ENCODE measurements at regions not wholly inside any gene's neighbourhood (a gene's known extent, or its start where the extent isn't known, plus 50 kb on each side); places are given as distances from the start of the nearest gene placed in this dataset.

- TF ChIP-seq ZNF70 (CRISPR knock-in tag; IDR thresholded peaks at IDR 0.05) = no peak
- no peak for TF ChIP-seq PPARA (CRISPR knock-in tag; IDR thresholded peaks at IDR 0.05; ENCODE audit: borderline replicate concordance)
- TF ChIP-seq, protein P1, sequence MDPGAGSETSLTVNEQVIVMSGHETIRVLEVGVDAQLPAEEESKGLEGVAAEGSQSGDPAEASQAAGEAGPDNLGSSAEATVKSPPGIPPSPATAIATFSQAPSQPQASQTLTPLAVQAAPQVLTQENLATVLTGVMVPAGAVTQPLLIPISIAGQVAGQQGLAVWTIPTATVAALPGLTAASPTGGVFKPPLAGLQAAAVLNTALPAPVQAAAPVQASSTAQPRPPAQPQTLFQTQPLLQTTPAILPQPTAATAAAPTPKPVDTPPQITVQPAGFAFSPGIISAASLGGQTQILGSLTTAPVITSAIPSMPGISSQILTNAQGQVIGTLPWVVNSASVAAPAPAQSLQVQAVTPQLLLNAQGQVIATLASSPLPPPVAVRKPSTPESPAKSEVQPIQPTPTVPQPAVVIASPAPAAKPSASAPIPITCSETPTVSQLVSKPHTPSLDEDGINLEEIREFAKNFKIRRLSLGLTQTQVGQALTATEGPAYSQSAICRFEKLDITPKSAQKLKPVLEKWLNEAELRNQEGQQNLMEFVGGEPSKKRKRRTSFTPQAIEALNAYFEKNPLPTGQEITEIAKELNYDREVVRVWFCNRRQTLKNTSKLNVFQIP (CRISPR knock-in tag; IDR thresholded peaks at IDR 0.05; ENCODE audit: borderline replicate concordance, low read depth) = no peak
- TF ChIP-seq ZC3H10 (CRISPR knock-in tag; IDR thresholded peaks at IDR 0.05) = no peak
Measured at GRCh38 chr6:166721576-166721975, 94.5 kb upstream of the RPS6KA2 start (continued).

- no peak for TF ChIP-seq CREB5 (CRISPR knock-in tag; IDR thresholded peaks at IDR 0.05; ENCODE audit: low read depth)
- TF ChIP-seq ESRRG (CRISPR knock-in tag; IDR thresholded peaks at IDR 0.05) = no peak
- TF ChIP-seq ZFP3 (CRISPR knock-in tag; IDR thresholded peaks at IDR 0.05) = no peak
- no peak for TF ChIP-seq OSR1 (CRISPR knock-in tag; IDR thresholded peaks at IDR 0.05)
- no peak for TF ChIP-seq GLIS3 (CRISPR knock-in tag; IDR thresholded peaks at IDR 0.05)
- TF ChIP-seq, protein P1 (CRISPR knock-in tag; IDR thresholded peaks at IDR 0.05; ENCODE audit: borderline replicate concordance, low read depth) = no peak
- TF ChIP-seq ISL1 (CRISPR knock-in tag; IDR thresholded peaks at IDR 0.05) = no peak
- TF ChIP-seq TSHZ2 (CRISPR knock-in tag; IDR thresholded peaks at IDR 0.05) = no peak
- TF ChIP-seq CSDC2 (CRISPR knock-in tag; IDR thresholded peaks at IDR 0.05) = no peak
- ATAC-seq = no peak
Measured at GRCh38 chr6:166720856-166721255, 93.8 kb upstream of the RPS6KA2 start.

- ATAC-seq = no peak
- no peak for TF ChIP-seq CSDC2 (CRISPR knock-in tag; IDR thresholded peaks at IDR 0.05)
- no peak for TF ChIP-seq TSHZ2 (CRISPR knock-in tag; IDR thresholded peaks at IDR 0.05)
- no peak for TF ChIP-seq ZC3H10 (CRISPR knock-in tag; IDR thresholded peaks at IDR 0.05)
- no peak for TF ChIP-seq TOX (CRISPR knock-in tag; IDR thresholded peaks at IDR 0.05; ENCODE audit: borderline replicate concordance)
- TF ChIP-seq RARB (CRISPR knock-in tag; IDR thresholded peaks at IDR 0.05) = no peak
- no peak for TF ChIP-seq ZFP3 (CRISPR knock-in tag; IDR thresholded peaks at IDR 0.05)
- TF ChIP-seq ESRRG (CRISPR knock-in tag; IDR thresholded peaks at IDR 0.05) = no peak
- no peak for TF ChIP-seq TCF4 (CRISPR knock-in tag; IDR thresholded peaks at IDR 0.05; ENCODE audit: borderline replicate concordance)
- no peak for TF ChIP-seq ZFP30 (CRISPR knock-in tag; IDR thresholded peaks at IDR 0.05)
- no peak for TF ChIP-seq OSR1 (CRISPR knock-in tag; IDR thresholded peaks at IDR 0.05)
- TF ChIP-seq SNAI2 (CRISPR knock-in tag; IDR thresholded peaks at IDR 0.05) = no peak
- no peak for TF ChIP-seq ISL1 (CRISPR knock-in tag; IDR thresholded peaks at IDR 0.05)
- TF ChIP-seq CREB5 (CRISPR knock-in tag; IDR thresholded peaks at IDR 0.05; ENCODE audit: low read depth) = no peak
- TF ChIP-seq PPARA (CRISPR knock-in tag; IDR thresholded peaks at IDR 0.05; ENCODE audit: borderline replicate concordance) = no peak
- no peak for TF ChIP-seq GLIS3 (CRISPR knock-in tag; IDR thresholded peaks at IDR 0.05)
- TF ChIP-seq ZNF565 (CRISPR knock-in tag; conservative IDR thresholded peaks at IDR 0.05; ENCODE audit: low read depth) = no peak
- TF ChIP-seq, protein P1 (CRISPR knock-in tag; IDR thresholded peaks at IDR 0.05; ENCODE audit: borderline replicate concordance, low read depth) = no peak
- no peak for TF ChIP-seq ZNF70 (CRISPR knock-in tag; IDR thresholded peaks at IDR 0.05)
- no peak for TF ChIP-seq PATZ1 (CRISPR knock-in tag; IDR thresholded peaks at IDR 0.05; ENCODE audit: borderline replicate concordance)
- TF ChIP-seq ARNTL (CRISPR knock-in tag; IDR thresholded peaks at IDR 0.05; ENCODE audit: borderline replicate concordance, low read depth) = no peak
Measured at GRCh38 chr6:166719019-166719418, 92.0 kb upstream of the RPS6KA2 start.

Measured in SK-N-SH treated with all-trans-retinoic acid at 6 μM for 48 hours (cell line).